ENCODE measurements at regions not wholly inside any gene's neighbourhood (a gene's known extent, or its start where the extent isn't known, plus 50 kb on each side); places are given as distances from the start of the nearest gene placed in this dataset.

GRCh38 chr5:168176251-168176650, 115.2 kb upstream of the WWC1 start:
- DNase-seq (ENCODE audit: low read depth), result no peak

GRCh38 chr5:168176941-168177340, 114.5 kb upstream of the WWC1 start:
- no peak for DNase-seq (ENCODE audit: low read depth)

GRCh38 chr5:168177831-168178450, 113.5 kb upstream of the WWC1 start:
- DNase-seq (ENCODE audit: low read depth), result no peak

- no peak for DNase-seq (ENCODE audit: low read depth)
These were observed 112.3 kb upstream of the WWC1 start for GRCh38 chr5:168179192-168179593.

GRCh38 chr5:168182269-168182668, 109.2 kb upstream of the WWC1 start:
- DNase-seq (ENCODE audit: low read depth), result no peak

GRCh38 chr5:168184103-168184502, 107.3 kb upstream of the WWC1 start:
- DNase-seq (ENCODE audit: low read depth), result no peak

GRCh38 chr5:168186289-168187074, 105.0 kb upstream of the WWC1 start:
- DNase-seq (ENCODE audit: low read depth), result no peak

GRCh38 chr5:168187614-168188013, 103.8 kb upstream of the WWC1 start:
- no peak for DNase-seq (ENCODE audit: low read depth)

- no peak for DNase-seq (ENCODE audit: low read depth)
These were observed 103.3 kb upstream of the WWC1 start for GRCh38 chr5:168188182-168188581.

GRCh38 chr5:168192120-168192519, 99.3 kb upstream of the WWC1 start:
- no peak for DNase-seq (ENCODE audit: low read depth)

GRCh38 chr5:168193493-168194250, 97.8 kb upstream of the WWC1 start:
- DNase-seq (ENCODE audit: low read depth), result no peak

- no peak for DNase-seq (ENCODE audit: low read depth)
These were observed 96.3 kb upstream of the WWC1 start for GRCh38 chr5:168195110-168195509.

GRCh38 chr5:168198359-168198758, 93.1 kb upstream of the WWC1 start:
- DNase-seq (ENCODE audit: low read depth), result no peak

GRCh38 chr5:168202996-168203395, 88.4 kb upstream of the WWC1 start:
- no peak for DNase-seq (ENCODE audit: low read depth)

- no peak for DNase-seq (ENCODE audit: low read depth)
These were observed 87.3 kb upstream of the WWC1 start for GRCh38 chr5:168204165-168204564.

GRCh38 chr5:168207450-168208029, 83.9 kb upstream of the WWC1 start:
- no peak for DNase-seq (ENCODE audit: low read depth)

- no peak for DNase-seq (ENCODE audit: low read depth)
These were observed 82.0 kb upstream of the WWC1 start for GRCh38 chr5:168209244-168209995.

- no peak for DNase-seq (ENCODE audit: low read depth)
These were observed 81.4 kb upstream of the WWC1 start for GRCh38 chr5:168209997-168210396.

GRCh38 chr5:168211245-168211644, 80.2 kb upstream of the WWC1 start:
- DNase-seq (ENCODE audit: low read depth), result no peak

- no peak for DNase-seq (ENCODE audit: low read depth)
These were observed 79.5 kb upstream of the WWC1 start for GRCh38 chr5:168211936-168212335.

GRCh38 chr5:168214071-168214470, 77.4 kb upstream of the WWC1 start:
- DNase-seq (ENCODE audit: low read depth), result no peak

- no peak for DNase-seq (ENCODE audit: low read depth)
These were observed 76.6 kb upstream of the WWC1 start for GRCh38 chr5:168214886-168215285.
